NCI-H2081 treated with DMSO at 0.1 percent for 48 hours (cell line): ENCODE measurements at regions not wholly inside any gene's neighbourhood (a gene's known extent, or its start where the extent isn't known, plus 50 kb on each side); places are given as distances from the start of the nearest gene placed in this dataset.

ENCODE experiments used
- DNase-seq: peaks from one replicate; lab custom pipeline; 2025; lab: John Stamatoyannopoulos, UW

DNA sequence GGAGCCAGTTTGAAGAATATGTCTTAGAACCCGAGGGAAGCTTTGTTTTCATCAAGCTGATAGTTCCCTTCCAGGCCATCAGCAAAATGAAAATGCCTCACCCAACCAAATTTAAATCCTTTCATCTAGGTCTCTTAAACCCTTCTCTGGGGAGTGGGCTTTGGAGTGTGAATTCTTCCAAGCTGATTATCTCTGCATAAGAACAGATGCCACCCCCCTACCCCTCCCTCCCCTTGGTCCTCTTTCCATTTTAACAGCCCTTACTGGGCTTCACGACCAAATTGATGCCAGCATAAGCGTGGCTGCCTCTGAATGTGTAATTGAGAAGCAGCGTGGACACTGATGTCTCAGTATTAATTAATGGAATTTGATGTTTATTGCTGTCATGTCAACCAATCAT is 509.7 kb upstream of the CLINT1 start:
- no peak for DNase-seq

DNA sequence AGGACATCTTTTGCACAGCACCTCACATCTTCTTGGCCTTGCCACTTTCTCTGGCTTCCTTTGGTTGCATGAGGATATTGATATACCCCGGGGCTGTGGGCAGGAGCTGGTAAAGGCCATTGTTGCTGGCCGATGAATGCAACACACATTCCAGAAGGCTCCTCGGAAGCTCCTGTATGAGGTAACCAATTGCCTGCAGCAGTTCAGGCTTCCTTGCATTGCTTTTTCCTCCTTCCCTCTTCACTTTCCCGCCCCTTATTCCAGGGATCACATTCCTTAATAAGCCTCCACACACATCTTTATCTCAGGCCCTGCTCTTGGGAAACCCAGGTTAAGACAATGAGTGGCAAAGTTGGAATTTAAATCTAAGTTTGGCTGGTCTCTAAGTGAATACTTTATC is 505.4 kb upstream of the CLINT1 start:
- no peak for DNase-seq

DNA sequence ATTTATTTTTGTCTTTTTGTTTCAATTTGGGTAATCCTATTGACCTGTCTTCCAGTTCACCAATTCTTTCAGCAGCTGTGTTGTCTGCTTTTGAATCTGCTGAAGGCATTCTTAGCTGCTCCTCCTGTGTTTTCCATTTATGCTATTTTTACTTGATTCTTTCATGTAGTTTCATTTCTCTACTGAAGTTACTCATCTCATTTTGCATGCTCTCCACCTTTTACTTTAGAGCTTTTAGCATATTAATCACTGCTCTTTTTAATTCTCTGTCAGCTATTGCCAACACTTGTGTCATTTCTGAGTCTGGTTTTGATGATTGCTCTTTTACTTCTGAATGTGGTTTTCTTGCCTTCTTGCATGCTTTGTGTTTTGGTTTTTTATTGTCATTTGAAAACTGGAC is 496.0 kb upstream of the CLINT1 start:
- no peak for DNase-seq

DNA sequence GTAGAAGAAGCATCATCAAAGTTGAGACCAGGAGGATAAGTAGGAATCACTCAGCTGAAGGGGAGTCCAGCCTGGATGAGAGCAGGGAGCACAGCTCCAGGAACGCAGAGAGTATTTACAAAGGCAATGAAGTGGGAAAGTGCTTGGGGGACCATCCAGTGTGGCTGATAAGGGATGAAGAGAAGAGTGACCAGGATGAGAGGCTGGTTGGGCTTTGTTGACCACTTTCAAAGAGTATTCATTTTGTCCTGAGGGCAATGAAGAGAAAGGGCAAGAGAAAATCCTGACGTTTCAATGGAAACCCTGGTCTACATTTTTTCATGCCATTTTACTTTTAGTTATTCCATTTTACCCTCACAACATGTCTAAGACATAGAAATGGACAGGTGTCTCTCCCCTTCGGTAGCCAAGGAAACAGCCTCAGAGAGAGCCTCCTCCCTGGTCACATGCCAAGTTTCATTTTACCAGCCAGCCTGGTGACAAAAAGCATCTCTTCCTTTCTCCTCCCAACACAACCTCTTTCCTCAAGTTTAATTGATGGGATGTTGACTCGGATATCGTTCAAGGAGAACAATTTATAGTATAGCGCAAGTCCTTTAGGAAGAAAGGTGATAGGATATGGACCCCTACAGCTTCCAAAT is 492.7 kb upstream of the CLINT1 start:
- DNase-seq = no peak

DNA sequence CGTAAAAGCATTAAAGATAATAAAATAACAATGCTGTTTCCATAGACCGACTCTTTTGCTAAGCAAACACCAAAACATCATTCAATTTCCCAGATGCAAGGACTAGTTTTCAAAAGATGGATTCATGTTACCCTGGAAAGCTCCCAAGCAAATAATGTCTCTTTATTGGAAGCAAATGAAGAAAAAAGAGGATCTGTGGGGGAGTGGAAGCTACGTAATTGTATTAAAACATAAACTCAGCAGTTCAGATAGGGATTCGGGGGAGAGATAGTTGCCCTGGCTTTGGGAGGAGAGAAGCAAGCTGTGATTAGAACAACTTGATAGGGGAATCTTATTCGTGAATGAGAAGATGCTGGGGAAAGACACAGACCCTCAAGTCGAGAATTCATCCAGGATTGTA is 491.0 kb upstream of the CLINT1 start:
- no peak for DNase-seq

DNA sequence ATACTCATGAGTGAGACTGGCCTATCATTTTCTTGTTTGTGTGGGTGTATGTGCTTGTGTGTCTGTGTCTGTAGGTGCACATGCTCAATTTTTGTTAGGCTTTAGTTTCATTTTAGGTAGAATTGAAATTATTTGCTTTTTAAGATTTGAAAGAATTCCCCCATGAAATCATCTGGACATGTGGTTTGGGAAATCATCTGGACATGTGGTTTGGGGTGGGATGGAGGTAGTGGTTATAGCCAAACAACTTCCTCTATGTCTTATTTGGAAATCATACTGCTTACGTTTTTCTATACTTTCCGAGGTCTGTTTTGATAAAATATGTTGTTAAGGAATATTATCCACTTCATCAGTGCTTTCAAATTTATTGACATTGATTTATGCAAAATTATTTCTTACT is 485.4 kb upstream of the CLINT1 start:
- DNase-seq = no peak

DNA sequence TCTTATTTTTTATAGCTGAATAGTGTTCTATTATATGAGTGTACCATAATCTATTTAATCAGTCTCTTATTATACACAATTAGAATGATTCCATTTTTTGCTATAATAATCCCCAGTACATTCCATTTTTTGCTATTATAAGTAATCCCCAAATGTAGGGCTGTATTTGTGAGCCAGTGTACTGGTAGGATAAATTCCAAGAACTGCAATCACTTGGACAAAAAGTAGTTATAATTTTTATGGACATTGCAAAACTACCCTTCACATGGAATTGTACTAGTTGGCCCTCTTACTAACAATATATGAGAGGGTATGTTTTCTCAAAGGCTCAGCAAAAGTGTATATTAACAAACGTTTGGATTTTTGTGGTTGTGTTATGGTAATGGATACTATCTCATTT is 481.7 kb upstream of the CLINT1 start:
- no peak for DNase-seq

DNA sequence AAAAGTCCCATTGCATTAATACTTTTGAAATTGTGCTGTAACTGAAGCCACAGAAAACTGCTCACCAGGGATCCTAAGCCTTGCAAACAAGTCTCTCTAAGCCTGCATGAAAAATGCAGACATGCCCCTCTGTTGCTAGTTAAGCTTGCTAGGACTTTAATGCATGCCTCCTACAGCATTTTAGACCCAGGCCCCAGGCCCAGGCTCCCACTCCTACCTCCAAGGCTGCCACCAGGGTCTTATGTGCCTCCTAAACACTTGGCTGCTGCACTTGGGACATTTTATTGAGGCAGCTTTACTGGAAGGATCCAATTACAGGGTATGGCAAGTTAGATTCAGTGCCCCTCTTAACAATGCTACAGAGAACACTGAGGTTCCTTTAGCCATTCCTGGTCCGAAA is 467.3 kb upstream of the CLINT1 start:
- no peak for DNase-seq

DNA sequence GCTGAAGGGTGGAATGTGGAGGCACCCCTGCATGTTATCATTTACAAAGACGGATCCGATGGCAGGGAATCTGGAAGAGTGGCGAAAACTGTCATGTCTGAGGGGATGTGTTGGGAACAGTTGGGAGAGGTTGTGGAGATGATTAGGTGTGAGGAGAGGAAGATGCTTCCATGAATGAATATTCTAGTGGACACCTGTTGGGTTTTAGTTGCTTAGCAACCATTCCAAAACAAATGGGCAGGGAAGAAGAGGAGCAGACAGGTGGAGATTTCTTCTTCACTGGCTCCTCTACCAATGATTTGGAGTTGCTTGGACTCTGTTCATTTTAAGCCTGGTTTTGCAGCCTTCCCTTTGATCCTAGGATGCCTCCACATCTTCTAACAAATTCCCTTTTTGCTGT is 465.3 kb upstream of the CLINT1 start:
- DNase-seq = no peak

DNA sequence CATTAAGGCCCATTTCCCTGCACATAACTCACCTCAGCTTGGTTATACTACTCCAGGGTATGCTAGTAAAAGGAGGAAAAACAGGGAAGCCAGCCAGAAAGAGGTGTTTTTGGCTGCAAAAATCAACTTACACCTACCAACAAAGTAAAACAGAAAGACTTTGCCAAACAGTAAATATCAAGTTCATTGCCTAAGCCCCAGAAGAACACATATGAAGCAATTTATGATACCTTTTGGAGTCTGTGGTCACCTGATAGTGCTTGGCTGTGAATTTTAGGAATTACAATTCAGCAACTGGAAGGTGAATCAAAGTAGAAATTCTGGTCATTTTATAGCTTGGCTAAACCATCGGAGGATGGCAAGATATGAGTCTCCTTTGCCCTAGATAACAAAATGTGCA is 463.7 kb upstream of the CLINT1 start:
- no peak for DNase-seq

DNA sequence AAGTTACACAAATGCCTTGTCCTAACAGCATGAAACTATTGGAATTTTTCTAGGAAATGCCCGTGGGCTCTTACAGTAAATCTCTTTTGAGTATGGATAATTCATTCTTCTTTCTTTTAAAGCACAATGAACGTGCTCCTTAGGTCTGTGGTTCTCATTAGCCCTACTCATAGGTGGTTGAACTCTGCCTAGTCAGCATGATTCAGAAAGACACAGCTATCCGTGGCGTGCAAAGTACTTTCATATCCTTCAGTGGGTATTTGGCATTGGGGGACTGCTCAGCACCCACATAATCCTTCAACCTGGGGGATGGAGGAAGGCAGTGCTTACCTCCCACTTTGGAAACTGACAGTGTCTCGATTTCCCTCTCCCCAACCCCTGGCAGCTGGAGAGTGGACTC is 462.0 kb upstream of the CLINT1 start:
- no peak for DNase-seq

DNA sequence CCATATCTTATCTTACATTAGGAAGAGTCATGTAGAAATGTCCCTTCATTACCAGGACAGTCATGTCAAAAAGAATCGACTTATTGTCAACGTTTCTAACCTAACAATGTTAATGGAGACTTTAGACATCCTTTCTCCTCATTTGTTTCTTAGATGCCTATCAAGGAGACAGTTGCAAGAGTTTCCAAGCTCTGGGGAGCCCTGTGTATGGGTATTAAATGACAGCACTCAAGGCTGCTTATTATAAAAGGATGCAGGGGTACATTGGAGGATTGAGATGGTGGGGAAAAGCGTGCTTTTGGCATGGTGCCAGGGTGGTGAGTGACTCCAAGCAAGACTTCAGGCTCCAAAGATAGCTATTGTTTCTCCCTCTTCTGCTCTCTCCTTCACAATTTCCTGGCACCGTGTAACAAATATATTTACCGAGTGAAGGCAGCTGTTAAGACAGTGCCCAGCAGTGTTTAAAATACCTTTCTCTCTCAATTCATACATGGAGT is 461.3 kb upstream of the CLINT1 start:
- no peak for DNase-seq

DNA sequence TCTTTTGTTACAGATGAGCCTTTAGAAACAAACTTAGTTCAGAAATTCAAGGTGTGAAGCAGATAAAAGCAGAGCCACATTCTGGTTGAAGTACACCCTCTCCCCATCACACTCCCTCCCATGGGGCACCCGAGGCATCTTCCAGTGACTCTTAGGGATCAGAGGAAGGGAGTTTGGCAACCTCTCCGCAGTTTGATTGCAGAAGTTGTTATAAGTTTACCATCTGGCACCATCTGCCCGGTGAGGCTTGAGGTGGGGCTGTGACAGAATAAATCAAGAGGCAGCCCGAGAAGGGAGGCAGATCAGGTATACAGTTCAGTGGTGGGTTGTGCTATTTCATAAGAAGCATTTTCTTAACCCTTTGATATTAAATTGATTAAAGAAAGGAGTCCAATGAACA is 458.6 kb upstream of the CLINT1 start:
- DNase-seq = no peak

DNA sequence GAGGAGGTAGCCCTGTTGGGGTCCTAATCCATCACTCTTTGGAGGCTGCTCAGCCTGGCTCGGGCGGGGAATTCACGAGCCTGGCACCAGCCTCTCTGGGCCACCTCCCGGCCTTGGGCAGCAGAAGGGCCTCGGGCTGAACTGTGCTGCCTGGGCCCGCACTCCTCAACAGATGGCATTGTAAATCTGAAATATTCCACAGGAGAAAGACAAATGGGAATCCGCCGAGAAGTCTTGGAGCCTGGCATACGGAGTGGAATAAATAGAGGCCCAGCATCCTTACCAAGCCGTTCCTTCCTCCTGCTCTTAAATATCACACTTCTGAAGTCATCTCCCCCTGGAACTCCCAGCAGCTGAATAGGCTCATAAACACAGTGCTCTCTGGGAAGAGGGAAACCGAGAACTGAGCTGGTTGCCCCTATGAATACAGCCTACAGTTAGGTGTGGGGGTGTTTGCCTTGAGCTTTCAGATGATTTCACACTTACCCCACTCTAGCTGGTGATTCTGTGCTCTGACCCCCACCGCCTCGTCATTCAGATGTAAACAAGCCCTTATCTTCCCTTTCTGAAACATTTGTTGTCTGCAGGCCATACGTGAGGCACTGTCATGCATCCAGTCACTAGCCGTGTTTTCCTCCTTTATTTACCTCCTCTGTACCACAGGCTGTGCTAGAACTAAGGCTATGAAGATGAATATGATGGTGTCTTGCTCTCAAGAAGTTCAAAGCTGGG is 455.0 kb upstream of the CLINT1 start:
- no peak for DNase-seq

DNA sequence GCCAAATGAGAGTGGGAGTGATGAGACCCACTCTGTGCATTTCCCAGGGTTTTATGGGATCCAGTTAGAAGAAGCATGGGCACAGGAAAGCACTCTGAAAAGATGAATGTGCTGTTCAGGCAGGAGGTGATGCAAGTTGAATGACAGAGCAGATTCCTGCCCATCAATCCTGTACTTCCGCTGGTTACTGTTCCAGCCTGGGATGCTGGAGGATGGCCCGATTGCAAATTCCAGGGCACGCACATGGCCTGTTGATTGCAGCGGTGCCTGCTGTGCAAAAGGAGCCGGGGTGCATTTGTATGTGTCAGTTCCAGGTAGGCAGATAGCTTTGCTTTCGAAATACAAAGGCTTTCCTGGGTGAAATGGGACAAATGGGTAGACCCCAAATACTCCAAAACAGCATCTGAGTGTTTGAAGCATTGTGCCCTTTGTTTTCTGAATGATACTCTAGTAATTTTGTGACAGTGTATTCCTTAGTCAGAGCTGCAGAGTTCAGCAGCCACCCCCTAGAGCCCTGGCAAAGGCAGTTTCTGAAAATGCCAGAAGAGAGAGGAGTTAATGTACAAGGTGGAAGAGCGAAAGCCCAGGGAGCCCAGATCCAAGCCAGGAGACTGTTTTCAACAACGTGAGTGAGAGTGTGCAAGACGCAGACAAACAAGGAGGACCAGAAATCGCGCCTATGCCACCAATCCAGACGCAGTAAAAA is 454.2 kb upstream of the CLINT1 start:
- DNase-seq = no peak

DNA sequence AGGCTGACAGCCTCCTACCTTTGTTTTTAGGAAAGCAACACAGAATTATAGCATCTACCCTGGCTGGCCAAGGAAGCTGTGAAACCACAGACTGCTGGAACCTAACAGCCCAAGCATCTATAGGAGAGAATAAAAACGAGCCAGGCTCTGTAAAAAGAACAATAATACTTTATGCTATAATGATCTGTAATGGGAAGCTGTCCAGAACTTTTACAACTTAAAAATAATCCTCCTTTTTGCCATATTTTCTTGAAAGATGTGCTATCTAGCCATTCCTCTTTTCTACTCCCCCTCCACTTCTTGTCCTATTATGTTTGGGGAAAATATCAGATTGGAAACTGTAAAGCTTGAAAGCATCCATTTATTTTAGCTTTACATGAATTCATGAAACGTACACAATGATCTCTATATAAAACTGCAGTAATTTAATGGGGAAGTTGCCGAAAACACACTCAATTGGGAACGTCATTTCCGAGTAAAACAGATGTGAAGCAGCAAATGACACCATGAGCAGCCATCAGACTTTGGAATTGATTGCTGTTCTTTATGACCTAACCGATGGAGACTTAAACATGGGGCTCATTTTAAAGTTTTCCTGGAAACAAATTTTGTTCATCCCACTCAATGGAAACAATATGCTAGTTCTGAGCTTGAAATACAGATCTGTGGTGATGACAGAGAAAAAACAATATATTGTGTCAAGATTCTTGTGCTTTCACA is 450.3 kb upstream of the CLINT1 start:
- no peak for DNase-seq

DNA sequence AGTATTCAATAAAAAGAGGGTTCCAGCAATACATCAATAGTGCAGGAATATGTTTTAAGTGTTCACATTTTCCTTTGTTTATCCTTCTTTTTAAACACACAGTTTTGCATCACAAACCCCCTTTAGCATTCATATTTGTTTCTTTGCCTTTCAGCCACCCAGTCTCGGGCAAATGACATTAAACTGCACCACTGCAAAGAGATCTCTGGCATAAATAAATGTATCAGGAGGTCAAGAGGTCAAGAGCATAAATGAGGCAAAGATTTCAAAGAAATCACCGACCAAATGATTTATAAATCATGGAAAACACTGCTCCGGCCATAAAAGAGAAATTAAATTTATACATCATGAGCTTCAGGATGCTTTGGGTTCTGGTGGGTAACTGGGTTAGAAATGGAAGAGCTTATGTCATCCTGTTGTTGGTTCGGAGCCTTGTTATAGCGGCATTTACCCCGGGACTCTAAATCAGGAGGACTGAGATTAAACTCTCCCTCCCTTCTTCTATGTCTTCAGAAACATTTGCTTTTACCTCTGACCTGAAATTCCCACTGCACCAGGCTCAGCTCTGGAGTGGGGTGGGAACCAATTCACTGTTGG is 449.6 kb upstream of the CLINT1 start:
- DNase-seq = no peak

DNA sequence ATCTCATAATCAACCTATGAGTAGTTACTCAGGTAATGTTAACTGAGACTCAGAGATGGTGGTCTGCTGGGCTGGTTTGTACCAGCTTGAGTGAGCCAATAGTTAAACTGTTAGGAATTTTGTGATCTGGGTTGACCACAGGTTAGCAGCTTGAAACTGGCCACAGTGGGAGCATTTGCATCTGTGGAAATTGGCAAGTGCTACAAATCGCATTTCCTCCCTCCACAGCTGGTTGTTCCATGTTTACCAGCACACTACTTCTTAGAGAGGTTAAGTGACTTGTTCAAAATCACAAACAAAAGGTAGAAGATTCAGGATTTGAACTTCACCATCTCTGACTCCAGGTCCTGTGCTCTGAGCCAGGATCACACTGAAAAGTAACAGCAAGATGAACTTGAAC is 446.9 kb upstream of the CLINT1 start:
- no peak for DNase-seq

DNA sequence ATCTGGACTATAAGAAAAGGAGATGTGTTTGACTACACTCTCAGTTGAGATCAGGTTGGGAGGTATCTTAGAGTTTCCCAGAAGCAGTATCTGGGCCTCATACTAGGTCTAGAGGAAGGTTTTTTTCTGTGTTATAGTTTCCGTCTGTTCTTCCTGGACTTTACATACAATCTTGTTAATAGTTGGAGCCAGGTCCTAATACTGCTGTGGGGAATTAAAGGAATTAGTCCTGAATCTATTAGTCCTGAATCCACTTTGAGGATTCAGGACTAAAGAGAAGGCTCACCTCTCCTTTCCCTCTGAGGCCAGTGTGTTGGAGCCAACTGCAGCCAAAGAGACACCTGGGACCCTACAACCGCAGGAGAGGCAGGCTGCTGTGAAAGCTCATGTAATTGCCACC is 445.7 kb upstream of the CLINT1 start:
- DNase-seq = no peak

DNA sequence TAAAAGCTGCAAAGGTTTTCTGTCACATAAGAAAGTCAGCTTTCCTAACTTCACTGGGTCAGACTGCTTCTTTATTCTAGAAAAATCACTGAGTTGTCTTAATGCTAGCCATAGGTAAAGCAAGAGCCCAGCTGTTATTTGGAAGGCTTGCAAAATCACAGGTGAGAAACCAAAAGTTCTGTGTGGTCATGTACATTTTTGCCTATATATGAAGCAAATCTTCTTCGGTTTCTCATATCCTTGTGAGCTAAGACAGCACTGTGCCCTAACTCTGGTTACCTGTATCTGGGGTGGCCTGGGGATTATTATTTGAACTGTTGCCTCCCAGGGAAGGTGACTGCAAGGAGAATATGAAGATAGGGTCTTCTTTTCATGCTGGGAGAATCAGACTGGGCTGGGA is 444.9 kb upstream of the CLINT1 start:
- DNase-seq = no peak

DNA sequence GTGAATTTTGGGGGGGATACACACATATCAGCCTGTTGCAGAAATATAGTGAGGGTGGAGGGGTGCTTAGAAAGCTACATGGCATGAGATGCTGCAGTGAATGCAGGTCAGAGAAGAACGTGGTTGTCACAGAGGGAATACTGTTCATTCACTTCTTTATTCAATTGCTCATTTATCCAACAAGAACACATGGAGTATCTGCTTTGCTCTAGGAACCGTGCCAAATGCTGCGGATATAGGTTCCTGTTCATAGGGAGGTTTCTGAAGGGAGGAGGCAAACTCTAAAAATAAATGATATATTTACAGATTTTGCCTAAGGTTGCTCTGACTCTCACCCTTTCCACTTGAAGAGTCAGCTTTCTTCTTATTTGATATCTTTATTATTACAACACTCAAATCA is 444.3 kb upstream of the CLINT1 start:
- DNase-seq = no peak

DNA sequence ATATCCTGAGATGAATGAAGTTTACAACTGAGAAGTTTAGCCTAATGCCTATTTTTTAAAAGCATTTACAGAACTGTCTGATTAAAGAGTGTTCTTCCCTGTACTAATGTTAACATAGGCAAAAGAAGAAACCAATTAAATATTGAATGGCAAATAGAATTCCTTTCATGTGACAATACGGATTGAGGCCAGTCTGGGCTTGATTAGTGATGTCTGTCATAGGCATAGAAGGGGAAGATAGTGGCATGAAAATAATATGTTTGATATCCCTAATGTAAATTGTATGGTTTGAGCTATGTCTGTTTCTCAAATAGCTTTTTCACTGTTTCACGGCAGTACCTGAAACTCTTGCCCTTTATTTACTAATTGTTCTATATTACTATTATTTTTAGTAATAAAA is 443.1 kb upstream of the CLINT1 start:
- no peak for DNase-seq
